ENCODE measurements at regions not wholly inside any gene's neighbourhood (a gene's known extent, or its start where the extent isn't known, plus 50 kb on each side); places are given as distances from the start of the nearest gene placed in this dataset.

DNA sequence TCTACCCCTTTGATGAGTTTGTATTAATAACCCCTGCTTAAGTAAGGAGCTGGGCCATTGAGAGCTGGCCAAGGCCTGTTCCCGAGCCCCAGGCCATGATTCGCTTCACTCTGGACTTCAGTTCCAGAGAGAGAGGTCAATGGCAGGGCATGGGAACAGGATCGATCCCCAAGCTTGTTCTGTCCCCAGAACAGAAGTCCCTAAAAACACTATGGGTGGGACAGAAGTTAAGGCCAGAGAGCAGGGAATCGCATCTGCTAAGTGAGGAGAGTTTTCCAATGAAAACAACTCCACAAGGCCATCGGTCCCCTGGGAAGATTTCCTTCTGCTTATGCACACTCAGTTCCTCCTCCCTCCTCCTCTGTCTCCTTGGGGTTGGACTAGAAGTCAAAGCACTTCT lies 159.6 kb downstream of the LSM5 start:
- Histone ChIP-seq H3K36me3 (ENCODE audit: control insufficient read depth in 2 of 2, insufficient read depth in 2 of 2, low read length in 1 of 2) (no peaks in the 10 kb centered on the region), H4K20me1 (ENCODE audit: control insufficient read depth, insufficient read depth) (no peaks in the 10 kb centered on the region), H3K27me3 (replicated peaks in 1 of 2; ENCODE audit: control insufficient read depth in 2 of 2, insufficient read depth in 2 of 2, low read length in 1 of 2) (no peaks in the 10 kb centered on the region), H3K4me1 (ENCODE audit: control insufficient read depth, insufficient read depth, low read length) (no peaks in the 10 kb centered on the region), H3K4me3 (no peak overlapping the region), H3K79me2 (ENCODE audit: control insufficient read depth, insufficient read depth, low read length) (no peaks in the 10 kb centered on the region), H3K4me2 (ENCODE audit: control insufficient read depth, insufficient read depth) (no peak overlapping the region), H3K9ac (ENCODE audit: control insufficient read depth, insufficient read depth, low read length) (no peak overlapping the region), H3K27ac (ENCODE audit: control insufficient read depth, insufficient read depth) (no peak overlapping the region), H3K9me3 (replicated peaks; ENCODE audit: control insufficient read depth, insufficient read depth, low read length) (no peaks in the 10 kb centered on the region), H2AFZ (ENCODE audit: control insufficient read depth, low read depth, low read length) (no peak overlapping the region)
- in situ Hi-C loops (cut with MboI) (no loop called here), intact Hi-C loops (cut with micrococcal nuclease; ENCODE audit: unreplicated experiment) (no loop called here)
- ChIA-PET RAD21 (ENCODE audit: unreplicated experiment) (no interaction called here), SMC1A (ENCODE audit: uncharacterized antibody, unreplicated experiment) (no interaction called here), POLR2A (no interaction called here), CTCF (interaction anchor here (1.2 kb wide), 1 partner anchor 17 kb away, joined by 3 read pairs; no protein-coding TSS in a partner anchor)
- FAIRE-seq: no peak
- WGBS (ENCODE audit: insufficient coverage, insufficient replicate concordance, low lambda C conversion rate, missing lambda C conversion rate): 16% methylated on average over 5 of the region's 5 CpGs
- ATAC-seq: no peak
- BruUV-seq (replicated peaks): no TSS peak
- no peak for DNase-seq (ENCODE audit: low read depth, low spot score)
- TF ChIP-seq JUNB (IDR thresholded peaks at IDR 0.05) (no peak), BMI1 (IDR thresholded peaks at IDR 0.05; ENCODE audit: borderline replicate concordance) (no peak), CBX3 (IDR thresholded peaks at IDR 0.05; ENCODE audit: borderline replicate concordance, low read depth) (no peak), CREM (IDR thresholded peaks at IDR 0.05; ENCODE audit: low read depth) (no peak)
- TF ChIP-seq, protein P1, sequence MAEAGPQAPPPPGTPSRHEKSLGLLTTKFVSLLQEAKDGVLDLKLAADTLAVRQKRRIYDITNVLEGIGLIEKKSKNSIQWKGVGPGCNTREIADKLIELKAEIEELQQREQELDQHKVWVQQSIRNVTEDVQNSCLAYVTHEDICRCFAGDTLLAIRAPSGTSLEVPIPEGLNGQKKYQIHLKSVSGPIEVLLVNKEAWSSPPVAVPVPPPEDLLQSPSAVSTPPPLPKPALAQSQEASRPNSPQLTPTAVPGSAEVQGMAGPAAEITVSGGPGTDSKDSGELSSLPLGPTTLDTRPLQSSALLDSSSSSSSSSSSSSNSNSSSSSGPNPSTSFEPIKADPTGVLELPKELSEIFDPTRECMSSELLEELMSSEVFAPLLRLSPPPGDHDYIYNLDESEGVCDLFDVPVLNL (IDR thresholded peaks at IDR 0.05; ENCODE audit: low read depth, low read length): no peak
- TF ChIP-seq, protein P2, sequence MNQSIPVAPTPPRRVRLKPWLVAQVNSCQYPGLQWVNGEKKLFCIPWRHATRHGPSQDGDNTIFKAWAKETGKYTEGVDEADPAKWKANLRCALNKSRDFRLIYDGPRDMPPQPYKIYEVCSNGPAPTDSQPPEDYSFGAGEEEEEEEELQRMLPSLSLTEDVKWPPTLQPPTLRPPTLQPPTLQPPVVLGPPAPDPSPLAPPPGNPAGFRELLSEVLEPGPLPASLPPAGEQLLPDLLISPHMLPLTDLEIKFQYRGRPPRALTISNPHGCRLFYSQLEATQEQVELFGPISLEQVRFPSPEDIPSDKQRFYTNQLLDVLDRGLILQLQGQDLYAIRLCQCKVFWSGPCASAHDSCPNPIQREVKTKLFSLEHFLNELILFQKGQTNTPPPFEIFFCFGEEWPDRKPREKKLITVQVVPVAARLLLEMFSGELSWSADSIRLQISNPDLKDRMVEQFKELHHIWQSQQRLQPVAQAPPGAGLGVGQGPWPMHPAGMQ (IDR thresholded peaks at IDR 0.05; ENCODE audit: borderline replicate concordance): no peak
- TF ChIP-seq, protein P3, sequence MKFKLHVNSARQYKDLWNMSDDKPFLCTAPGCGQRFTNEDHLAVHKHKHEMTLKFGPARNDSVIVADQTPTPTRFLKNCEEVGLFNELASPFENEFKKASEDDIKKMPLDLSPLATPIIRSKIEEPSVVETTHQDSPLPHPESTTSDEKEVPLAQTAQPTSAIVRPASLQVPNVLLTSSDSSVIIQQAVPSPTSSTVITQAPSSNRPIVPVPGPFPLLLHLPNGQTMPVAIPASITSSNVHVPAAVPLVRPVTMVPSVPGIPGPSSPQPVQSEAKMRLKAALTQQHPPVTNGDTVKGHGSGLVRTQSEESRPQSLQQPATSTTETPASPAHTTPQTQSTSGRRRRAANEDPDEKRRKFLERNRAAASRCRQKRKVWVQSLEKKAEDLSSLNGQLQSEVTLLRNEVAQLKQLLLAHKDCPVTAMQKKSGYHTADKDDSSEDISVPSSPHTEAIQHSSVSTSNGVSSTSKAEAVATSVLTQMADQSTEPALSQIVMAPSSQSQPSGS (IDR thresholded peaks at IDR 0.05; ENCODE audit: low read length): no peak
